ENCODE measurements at regions not wholly inside any gene's neighbourhood (a gene's known extent, or its start where the extent isn't known, plus 50 kb on each side); places are given as distances from the start of the nearest gene placed in this dataset.

DNA sequence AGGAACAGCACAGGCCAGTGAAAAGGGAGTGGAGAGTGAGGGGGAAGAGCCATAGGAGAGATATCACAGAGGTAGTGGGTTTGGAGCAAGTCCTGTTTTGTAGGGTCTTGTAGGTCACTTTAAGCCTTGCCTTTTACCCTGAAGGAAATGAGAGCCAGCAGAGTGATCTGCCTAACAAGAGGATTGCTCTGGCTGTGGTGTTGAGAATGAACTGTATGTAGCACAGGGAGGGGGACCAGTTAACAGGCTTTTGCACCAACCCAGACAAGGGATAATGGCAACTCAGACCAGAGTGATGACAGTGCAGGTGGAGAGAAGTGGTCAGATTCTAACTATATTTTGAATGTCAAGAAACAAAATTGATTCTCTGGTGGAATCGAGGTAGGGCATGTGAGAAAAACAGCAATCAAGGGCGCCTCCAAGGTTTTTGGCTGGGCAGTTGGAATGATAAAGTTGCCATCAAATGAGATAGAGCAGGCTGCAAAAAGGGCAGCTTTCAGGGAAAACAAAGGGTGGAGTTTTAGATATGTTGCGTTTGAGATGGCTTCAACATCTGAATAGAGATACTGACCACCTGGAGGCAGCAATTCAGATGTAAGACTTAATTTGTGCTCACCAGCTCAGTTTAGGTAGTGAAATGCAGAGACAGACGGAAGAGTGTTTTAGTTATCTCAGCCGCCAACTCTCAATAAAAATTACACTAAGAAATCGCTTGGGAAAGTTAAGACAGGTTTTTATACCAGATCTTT, 134.4 kb upstream of the BTBD3 start:
- no peak for DNase-seq (ENCODE audit: low spot score)

DNA sequence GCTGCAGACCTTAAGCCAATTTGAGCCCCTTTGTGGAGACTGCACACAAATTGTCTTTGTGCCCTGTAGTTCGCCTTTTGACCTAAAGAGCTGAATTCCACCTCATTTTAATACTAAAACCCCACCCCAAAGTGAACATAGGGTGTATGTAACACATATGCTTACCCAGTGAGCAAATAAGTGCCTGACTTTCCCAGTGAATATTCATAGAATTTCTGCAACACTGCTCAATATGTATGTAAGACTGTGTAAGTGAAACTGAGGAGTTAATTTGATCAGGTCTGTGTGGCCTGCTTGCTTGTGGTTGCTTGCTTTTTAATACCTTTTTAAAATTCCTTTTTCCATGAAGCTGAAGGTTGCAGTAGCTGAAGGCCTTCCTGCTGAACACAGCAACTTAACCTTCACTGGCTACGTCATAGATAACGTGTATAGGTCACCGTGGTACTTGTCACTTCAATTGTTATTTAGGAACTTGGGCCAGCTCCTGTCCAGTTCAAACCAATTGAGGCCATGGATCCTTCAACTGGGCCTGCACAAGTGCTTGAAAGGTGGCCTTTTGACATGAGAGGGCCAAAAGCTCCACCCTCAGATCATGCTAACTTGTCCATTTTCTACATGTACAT, 131.7 kb upstream of the BTBD3 start:
- DNase-seq (ENCODE audit: low spot score) = no peak

DNA sequence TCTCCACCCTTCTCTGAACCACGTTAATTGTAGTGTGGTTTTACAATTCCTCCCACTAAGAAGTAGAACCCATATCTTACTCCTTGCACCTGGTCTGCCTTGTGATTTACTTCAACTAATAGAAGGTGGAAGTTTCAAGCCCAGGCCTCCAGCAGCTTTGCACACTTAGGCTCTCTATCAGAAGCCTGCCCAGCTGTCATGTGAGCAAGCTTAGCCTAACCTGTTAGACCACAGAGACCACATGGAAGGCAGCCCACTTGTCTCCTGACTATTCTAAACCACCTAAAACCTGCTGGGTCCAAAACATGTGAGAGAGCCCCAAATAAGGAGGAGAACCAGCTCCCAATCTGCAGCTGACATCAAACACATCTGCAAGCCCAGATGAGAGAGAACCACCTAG, 127.6 kb upstream of the BTBD3 start:
- no peak for DNase-seq (ENCODE audit: low spot score)

DNA sequence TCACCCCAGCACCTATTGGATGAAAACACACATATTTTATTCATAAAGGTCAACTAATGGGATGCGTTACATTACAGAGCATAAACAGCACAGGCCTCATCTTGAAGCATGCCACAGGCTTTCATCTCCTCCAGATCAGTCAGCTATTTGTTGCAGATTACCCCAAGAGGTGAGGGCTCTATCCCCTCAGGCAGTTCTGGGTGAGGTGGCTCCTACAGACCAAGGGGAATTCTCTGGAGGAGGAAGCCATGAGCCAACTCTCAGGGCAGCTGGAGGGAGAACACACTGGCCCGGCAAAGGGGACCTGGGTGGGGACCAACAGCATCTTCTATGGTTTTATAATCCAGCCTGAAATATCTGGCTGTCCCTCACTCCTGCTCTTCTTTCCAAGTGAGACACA, 126.4 kb upstream of the BTBD3 start:
- no peak for DNase-seq (ENCODE audit: low spot score)

DNA sequence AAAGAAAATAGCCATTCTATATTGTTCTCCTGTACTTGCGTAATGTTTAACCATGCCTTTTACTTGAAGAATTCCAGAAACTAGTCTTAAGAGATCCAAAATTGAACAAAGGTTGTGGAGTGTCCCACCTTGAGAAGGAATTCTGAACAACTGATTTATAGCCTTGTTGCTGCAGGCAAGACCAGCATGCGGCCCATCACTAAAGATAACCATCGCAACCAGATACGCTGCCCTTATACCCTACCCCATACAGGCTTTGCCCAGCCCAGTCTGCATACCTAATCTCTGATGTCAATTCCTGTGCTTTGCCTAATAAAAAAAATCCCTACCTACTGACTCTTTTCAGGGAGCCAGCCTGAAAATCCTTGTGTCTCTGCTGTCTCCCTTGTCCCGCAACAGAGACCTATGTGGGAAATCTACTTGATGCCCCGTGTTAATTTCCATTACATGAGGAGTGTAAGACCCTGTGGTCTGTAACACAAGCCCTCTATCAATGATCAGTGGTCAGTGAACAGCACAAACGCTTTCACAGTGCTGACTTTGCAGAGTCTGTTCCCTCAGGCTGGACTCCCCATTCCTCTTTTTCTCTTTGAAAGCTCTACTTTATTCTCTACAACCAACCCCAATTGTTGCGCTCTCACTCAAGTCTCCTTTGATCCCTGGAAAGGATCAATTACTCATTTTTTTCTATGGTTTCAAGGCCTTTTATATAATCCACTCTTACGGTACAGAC, 125.7 kb upstream of the BTBD3 start:
- no peak for DNase-seq (ENCODE audit: low spot score)

DNA sequence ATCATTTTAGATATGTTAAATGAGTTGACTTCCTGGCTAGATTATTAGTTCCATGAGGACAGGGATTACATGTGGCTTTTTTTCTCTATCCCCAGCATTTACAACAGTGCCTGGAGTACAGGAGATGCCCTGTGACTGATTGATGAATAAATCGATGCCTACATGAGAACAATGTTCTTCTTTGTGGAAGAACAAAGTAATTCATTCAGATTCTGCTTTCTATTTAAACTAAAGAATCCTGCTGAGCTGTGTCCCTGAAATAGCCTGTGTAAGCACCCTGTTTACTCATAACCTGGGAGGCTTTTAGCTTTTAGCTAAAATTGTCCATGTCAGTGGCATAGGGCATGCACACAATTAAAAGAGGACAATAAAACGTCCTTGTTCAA, 125.1 kb upstream of the BTBD3 start:
- DNase-seq (ENCODE audit: low spot score) = no peak

DNA sequence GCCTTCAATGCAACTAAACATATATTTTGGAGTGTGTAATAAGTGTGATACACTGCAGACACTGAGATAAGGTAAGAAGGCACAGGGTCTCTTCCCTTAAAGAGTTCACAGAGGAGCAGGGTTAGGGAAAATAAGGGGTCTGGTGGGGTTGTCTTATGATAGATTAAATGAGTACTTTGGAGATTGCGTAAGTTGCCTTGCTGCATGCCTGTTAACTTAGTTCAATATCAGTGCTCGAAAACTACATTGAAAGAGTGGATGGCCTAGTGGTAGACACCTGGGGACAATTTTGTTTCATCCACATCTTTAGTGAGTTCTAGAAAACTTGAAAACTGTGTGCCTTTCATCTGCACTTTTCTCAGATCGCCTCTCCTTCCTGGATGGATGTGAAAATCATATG, 123.2 kb upstream of the BTBD3 start:
- no peak for DNase-seq (ENCODE audit: low spot score)

DNA sequence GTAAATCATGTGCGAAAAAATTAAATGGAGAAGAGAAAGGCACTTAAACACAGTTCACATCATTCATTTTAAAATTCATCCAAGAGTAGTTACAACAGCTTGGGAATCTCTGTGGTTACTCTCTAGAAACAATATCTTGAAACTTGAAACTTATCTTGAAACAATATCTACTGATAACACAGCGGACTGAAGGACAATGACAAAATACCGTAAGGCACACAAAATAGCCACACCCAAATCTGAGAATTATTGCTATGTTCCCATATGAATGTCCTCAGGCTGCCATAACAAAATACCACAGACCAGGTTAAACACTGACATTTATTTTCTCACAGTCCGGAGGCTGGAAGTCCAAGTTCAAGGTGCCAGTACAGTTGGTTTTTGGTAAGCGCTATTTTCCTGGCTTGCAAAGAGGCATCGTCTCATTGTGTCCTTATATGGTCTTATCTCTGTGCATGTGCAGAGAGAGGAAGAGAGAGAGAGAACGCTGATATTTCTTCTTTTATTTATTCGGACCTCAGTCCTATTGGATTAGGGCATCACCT, 122.5 kb upstream of the BTBD3 start:
- DNase-seq (ENCODE audit: low spot score) = no peak

DNA sequence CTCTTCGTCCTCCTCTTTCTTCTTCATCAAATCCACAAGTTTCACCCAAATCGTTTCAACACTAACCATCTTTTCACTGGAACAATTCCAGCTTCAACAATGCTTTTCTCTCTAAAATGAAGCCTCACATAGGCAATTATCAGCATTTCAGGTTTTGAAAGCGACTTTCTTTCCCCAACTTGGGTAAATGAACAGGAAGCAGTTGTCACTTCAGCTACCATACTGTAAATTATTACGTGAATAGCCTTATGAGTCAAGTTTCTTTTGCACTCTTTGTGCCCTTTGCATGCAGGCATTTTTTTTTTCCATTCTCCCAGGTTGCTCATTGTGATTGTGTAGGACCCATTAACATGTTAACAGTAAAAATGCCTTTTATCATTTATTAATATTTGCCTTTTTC, 121.7 kb upstream of the BTBD3 start:
- no peak for DNase-seq (ENCODE audit: low spot score)

DNA sequence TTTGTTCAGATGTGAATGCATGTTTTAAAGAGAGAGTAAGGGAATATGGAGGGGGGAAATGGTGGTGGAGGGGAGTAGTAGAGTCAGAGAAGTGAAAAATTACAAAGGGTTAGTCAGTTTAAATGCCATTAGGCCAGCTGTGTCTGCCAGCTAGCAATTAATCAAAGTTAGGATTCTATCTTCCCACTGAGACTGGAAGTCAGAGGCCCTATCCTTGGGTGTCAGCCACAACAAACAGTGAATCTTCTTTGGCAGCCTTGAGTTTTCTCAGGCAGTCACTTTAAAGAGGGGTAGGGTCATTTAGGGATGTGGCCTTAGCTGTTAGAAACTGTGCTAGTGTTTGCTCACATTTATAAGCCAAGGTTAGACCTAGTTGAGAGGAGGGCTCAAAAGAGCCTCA, 120.5 kb upstream of the BTBD3 start:
- no peak for DNase-seq (ENCODE audit: low spot score)

DNA sequence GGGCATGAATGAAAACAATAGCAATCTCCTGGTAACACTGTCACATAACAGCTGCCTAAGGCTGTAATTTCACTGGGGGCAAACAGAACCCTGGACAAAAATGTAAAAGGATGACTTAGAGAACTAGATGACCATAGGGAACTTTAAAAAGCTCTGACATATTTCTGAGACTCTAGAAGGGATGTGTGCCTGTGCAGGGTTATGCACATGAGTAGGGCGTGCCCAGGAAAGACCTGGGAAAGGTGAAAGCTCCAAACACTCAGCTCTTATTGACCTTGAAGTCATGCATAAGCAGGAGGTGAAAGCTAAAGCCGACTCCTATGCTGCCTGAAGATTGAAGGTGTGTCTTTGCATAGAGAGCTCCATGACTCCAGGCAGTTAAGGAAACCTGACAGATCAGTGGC, 118.4 kb upstream of the BTBD3 start:
- no peak for DNase-seq (ENCODE audit: low spot score)

DNA sequence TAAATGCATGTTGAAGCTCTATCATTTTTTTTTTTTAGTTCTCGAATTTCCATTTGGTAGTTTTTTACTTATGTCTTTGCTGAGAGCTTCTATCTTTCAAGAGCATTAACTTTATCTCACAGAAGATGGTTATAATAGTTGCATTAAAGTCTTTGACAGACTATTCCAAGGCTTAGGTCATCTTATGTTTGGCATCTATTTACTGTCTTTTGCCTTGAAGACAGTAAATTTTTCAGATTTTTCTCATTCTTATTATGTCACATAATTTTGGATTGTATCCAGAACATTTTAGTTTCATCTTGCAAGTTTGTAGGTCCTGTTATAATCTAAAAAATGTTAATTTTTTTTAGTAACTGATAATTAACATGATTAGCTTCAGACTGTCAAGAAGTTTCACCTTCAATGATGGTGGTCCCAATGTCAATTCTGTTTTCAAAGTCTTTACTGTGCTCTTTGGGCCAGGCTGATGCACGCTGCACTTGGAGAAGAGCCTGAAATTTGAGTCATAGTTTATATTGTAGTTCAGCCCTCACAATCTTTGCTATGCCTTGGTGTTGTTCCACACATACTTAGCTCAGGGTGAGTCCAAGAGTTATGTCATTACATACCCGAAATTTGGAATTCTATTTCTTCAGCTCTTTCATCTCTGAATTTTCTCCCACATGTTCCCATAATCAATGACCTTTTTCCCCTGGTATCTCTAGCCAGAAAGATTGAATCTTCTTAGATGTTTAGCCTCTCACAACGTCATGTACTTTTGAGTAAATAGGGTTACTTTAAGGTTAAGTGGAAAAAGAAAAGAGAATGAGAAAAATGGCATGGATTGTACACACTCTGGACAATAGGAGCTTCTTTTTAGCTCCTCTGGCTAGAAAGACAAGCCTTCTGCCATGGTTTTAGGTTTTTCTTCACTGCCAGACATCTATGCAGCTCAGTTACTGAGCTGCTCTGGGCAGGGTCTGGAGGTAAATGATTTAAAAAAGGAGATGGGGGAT, 110.3 kb upstream of the BTBD3 start:
- peak; percentile 23 for DNase-seq (ENCODE audit: low spot score)

DNA sequence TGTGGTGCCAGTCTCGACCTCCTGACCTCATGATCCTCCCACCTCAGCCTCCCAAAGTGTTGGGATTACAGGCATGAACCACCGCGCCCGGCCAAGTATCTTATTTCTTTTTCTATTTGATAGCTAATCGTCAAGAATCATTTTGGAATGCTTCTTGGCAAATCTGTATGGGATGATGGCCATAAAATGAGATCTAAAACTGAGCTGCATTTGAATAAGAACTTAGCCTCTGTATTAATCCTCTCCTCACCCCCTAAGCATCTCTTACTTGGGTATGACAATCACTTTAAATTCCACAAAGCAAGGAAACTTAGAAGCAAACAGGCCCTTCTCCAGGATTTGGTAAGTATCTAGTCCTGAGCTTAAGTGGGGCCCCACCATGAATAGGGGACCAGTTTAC, 108.9 kb upstream of the BTBD3 start:
- DNase-seq (ENCODE audit: low spot score) = no peak

DNA sequence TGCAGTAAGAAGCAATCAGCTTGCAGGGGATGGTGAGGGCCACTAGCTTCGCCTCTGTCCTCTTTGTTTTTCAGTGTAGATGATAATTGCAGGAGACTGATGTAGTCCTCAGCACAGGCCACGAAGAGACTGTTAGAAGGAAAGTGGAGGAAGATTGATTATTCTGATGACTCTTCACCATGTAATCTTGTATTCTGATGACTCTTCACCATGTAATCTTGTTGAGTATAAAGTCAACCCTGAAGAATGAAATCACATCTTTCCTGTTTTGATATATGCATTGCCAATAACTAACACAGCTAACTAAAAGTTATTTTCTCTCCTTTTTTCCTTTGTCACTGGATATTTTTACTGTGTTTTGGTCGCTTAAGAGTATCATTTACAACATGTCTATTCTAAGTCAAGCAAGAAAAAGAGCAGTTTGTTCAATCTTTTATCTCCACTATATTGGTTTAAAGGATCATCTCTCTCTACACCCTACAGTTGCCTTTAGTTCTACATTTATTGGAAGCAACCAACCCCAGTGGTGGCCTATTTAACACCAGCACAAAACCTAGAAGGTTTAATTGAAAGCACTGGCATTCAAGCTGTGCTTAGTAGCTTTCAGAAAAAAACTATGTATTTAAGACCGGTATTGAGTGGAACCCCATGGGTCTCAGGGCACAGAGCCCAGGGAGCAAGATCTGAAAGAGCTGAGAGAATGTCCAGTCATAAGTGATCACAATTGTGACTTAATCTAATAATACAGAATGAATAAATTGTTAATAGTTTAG, 107.2 kb upstream of the BTBD3 start:
- peak; percentile 26 for DNase-seq (ENCODE audit: low spot score)

DNA sequence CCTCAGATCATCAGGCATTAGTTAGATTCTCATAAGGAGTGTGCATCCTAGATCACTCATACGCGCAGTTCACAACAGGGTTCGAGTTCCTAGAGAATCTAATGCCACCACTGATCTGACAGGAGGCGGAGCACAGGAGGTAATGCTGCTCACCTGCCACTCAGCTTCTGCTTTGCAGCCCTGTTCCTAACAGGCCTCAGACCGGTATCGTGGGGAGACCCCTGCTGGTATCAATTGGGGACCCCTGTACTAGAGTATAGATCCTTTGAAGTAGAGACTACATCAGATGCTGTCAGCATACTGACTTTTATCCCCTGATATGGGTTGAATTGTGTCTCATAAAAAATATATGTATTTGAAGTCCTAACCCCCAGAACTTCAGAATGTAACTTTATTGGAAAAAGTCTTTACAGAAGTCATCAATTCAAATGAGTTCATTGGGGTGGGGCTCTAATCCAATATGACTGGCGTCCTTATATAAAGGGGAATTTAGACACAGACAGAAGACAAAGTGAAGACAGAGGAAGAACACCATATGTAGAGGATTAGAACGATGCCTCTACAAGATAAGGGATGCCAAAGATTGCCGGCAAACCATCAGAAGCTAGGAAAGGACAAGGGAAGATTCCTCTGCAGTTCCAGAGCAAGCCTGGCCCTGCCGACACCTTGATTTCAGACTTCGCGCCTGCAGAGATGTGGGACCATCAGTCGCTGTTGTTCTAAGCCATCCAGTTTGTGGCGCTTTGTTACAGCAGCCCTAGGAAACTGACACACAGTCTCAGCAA, 104.4 kb upstream of the BTBD3 start:
- DNase-seq (ENCODE audit: low spot score) = no peak

DNA sequence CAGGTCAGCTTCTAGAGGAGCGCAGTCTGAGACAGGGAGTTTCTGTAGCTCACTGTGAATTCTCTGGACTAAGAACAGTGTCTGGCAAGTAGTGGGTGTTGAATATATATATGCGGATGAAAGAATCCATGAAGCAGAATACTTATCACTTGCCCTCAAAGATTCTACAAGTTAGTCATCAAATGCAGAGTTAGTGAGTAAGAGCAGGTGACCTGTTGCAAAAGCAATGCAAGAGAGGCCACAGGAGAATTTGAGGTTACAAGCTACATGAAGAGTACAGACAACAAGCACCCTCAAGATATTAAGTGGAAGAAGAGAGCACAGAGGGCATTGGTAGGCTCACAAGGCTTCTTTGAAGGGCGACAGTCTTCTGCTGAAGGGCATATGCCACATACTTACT, 103.4 kb upstream of the BTBD3 start:
- peak; percentile 25 for DNase-seq (ENCODE audit: low spot score)

DNA sequence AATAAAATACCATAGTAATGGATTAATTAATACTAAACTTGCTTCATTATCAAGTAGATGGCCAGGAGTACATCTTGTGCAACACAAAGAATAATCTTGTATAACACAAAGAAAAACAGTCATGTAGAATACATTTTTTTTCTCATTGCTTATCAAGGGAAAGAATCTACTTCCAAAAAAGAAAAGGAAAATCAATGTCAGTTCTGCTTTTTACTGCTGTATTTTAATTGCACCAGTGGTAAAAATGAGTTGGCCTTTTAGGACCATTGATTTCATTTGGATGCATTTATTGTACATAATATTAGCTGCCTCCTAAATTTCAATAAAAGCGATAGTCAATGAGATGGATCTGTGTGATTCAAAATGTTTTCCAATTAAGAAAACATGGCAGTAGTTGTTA, 96.9 kb upstream of the BTBD3 start:
- no peak for DNase-seq (ENCODE audit: low spot score)

DNA sequence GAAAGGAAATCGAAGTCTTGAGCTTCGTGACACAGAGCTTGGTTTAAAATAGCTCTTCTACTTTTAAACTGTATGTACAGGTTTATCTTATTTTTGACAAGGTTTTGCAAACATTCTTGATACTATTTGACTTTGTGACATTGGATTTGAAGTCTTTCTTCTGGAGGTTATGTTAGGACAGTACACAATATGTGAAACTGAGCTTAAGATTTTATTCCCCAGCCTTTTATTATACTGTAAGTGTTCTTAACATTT, 95.2 kb upstream of the BTBD3 start:
- no peak for DNase-seq (ENCODE audit: low spot score)

DNA sequence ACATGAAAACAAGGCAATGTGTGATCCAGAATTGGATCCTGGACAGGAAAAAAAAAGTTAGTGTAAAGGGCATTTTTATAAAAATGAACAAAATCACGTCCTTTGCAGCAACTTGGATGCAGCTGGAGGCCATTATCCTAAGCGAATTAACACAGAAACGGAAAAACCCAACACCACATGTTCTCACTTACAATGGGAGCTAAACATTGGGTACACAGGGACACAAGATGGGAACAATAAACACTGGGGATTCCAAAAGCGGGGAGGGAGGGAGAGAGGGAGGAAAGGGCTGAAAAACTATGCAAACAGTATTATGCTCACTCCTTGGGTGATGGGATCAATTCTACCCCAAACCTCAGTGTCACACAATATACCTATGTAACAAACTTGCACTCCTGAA, 91.4 kb upstream of the BTBD3 start:
- DNase-seq (ENCODE audit: low spot score) = no peak

DNA sequence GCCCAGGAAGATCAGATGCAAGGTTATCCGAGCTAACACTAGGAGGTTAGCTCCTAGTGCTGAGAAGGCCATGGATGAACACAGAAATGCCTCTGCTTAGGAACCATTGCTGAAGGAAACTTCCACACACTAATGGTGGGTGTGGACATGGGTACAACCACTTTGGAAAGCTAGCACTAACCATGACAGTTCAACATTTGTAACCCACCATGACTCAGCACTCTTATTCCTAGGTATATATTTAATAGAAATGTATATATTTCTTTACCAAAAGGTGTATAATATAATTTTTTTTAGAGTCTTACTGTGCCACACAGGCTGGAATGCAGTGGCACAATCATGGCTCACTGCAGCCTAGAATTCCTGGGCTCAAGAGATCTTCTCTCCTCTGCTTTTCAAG, 85.3 kb upstream of the BTBD3 start:
- DNase-seq (ENCODE audit: low spot score) = no peak

DNA sequence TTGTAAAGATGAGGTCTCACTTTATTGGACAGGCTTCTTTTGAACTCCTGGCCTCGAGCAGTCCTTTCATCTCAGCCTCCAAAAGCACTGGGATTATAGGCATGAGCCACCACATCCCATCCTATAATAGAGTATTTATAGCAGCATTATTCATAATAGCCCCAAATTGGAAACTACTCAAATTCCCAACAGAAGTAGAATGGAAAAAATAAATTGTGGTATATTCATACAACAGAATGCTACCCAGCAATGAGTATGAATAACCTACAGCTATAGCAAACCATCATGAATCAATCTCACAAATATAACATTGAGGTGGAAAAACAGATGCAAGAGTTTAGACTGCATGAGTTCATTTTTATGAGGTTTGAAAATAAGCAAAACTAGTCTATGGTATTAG, 84.8 kb upstream of the BTBD3 start:
- DNase-seq (ENCODE audit: low spot score) = no peak
